Activated T-helper 1 cell treated with anti-CD3 and anti-CD28 coated beads, Interleukin-12 subunit alpha, Interleukin-12 subunit beta, Interleukin-2, Interleukin-4 antibody, amounts not matched to agents 30 ng/mL and 10 ng/mL and 1 ng/mL, durations not matched to agents 14 hours and 24 hours and 36 hours (primary cell): ENCODE measurements at regions not wholly inside any gene's neighbourhood (a gene's known extent, or its start where the extent isn't known, plus 50 kb on each side); places are given as distances from the start of the nearest gene placed in this dataset.
A peak's percentile ranks its signal among the peaks of the same experiment; 100 is the strongest.

Source experiments
- DNase-seq: peaks from one replicate; pipeline ENCODE4 v3.0.0; 2021; ENCODE audit warnings: low spot score
- H3K27ac Mint-ChIP-seq: one replicate; pipeline ENCODE4 v1.8.0; 2021; ENCODE audit warnings: mild to moderate bottlenecking, mixed read lengths
- H3K27me3 Mint-ChIP-seq: one replicate; pipeline ENCODE4 v1.8.0; 2022; ENCODE audit warnings: mild to moderate bottlenecking, moderate library complexity, mixed read lengths; ENCODE audit not compliant: insufficient read depth
- H3K36me3 Mint-ChIP-seq: one replicate; pipeline ENCODE4 v1.8.0; 2021; ENCODE audit warnings: low read depth, mixed read lengths
- H3K4me1 Mint-ChIP-seq: one replicate; pipeline ENCODE4 v1.8.0; 2021; ENCODE audit warnings: low read depth, mixed read lengths
- H3K4me3 Mint-ChIP-seq: one replicate; pipeline ENCODE4 v1.8.0; 2021; ENCODE audit warnings: mild to moderate bottlenecking, moderate library complexity, mixed read lengths
- H3K9me3 Mint-ChIP-seq: one replicate; pipeline ENCODE4 v1.8.0; 2021; ENCODE audit warnings: mixed read lengths
- intact Hi-C: fragments of 100-400 bp; cut with micrococcal nuclease; formaldehyde crosslinking; loops from one replicate; pipeline ENCODE4 v1.15.1; 2024

GRCh38 chr1:162951553-162952315 lies 90.8 kb upstream of the CCDC190 start:
- intact Hi-C loops = loop anchor here (5.0 kb wide), 1 partner anchor 114 kb away; no protein-coding TSS in a partner anchor
- no peaks in the 10 kb centered on the region for H3K9me3 Mint-ChIP-seq
- peaks cover 6% of the 10 kb centered on the region for H3K4me1 Mint-ChIP-seq
- H3K4me3 Mint-ChIP-seq = no peak overlapping the region
- H3K36me3 Mint-ChIP-seq = no peaks in the 10 kb centered on the region
- peaks cover 6% of the 10 kb centered on the region for H3K27me3 Mint-ChIP-seq
- no peak for DNase-seq
- H3K27ac Mint-ChIP-seq = peak overlapping the region; percentile 52

- Mint-ChIP-seq H3K27me3 (peaks cover 6% of the 10 kb centered on the region), H3K9me3 (no peaks in the 10 kb centered on the region), H3K4me3 (no peak overlapping the region), H3K36me3 (no peaks in the 10 kb centered on the region), H3K4me1 (peaks cover 6% of the 10 kb centered on the region), H3K27ac (no peak overlapping the region)
- intact Hi-C loops = loop anchor here (5.0 kb wide), 1 partner anchor 113 kb away; no protein-coding TSS in a partner anchor
- DNase-seq = no peak
These were observed 89.2 kb upstream of the CCDC190 start for GRCh38 chr1:162950187-162950586.

GRCh38 chr1:162946701-162947100 lies 85.7 kb upstream of the CCDC190 start:
- H3K9me3 Mint-ChIP-seq = no peaks in the 10 kb centered on the region
- intact Hi-C loops = no loop called here
- H3K4me1 Mint-ChIP-seq = peaks cover 3% of the 10 kb centered on the region
- H3K27ac Mint-ChIP-seq = no peak overlapping the region
- H3K4me3 Mint-ChIP-seq = no peak overlapping the region
- DNase-seq = no peak
- H3K27me3 Mint-ChIP-seq = peaks cover 14% of the 10 kb centered on the region
- H3K36me3 Mint-ChIP-seq = no peaks in the 10 kb centered on the region

- Mint-ChIP-seq H3K4me3 (no peak overlapping the region), H3K4me1 (peaks cover 3% of the 10 kb centered on the region), H3K27ac (no peak overlapping the region), H3K36me3 (no peaks in the 10 kb centered on the region), H3K27me3 (peaks cover 14% of the 10 kb centered on the region), H3K9me3 (no peaks in the 10 kb centered on the region)
- intact Hi-C loops = no loop called here
- DNase-seq = no peak
These were observed 84.1 kb upstream of the CCDC190 start for GRCh38 chr1:162944974-162945674.

GRCh38 chr1:162943622-162944021 lies 82.6 kb upstream of the CCDC190 start:
- H3K27ac Mint-ChIP-seq = no peak overlapping the region
- H3K36me3 Mint-ChIP-seq = no peaks in the 10 kb centered on the region
- DNase-seq = no peak
- intact Hi-C loops = no loop called here
- peaks cover 3% of the 10 kb centered on the region for H3K4me1 Mint-ChIP-seq
- H3K27me3 Mint-ChIP-seq = peaks cover 11% of the 10 kb centered on the region
- H3K9me3 Mint-ChIP-seq = no peaks in the 10 kb centered on the region
- no peak overlapping the region for H3K4me3 Mint-ChIP-seq

GRCh38 chr1:162942916-162943559 lies 82.1 kb upstream of the CCDC190 start:
- H3K36me3 Mint-ChIP-seq = no peaks in the 10 kb centered on the region
- H3K9me3 Mint-ChIP-seq = no peaks in the 10 kb centered on the region
- DNase-seq = no peak
- H3K27me3 Mint-ChIP-seq = peaks cover 11% of the 10 kb centered on the region
- H3K4me1 Mint-ChIP-seq = peaks cover 3% of the 10 kb centered on the region
- no peak overlapping the region for H3K27ac Mint-ChIP-seq
- no peak overlapping the region for H3K4me3 Mint-ChIP-seq
- intact Hi-C loops = no loop called here

GRCh38 chr1:162941024-162941423 lies 80.0 kb upstream of the CCDC190 start:
- Mint-ChIP-seq H3K9me3 (no peaks in the 10 kb centered on the region), H3K36me3 (no peaks in the 10 kb centered on the region), H3K4me3 (no peak overlapping the region), H3K4me1 (peaks cover 3% of the 10 kb centered on the region), H3K27me3 (peaks cover 9% of the 10 kb centered on the region), H3K27ac (no peak overlapping the region)
- no peak for DNase-seq
- intact Hi-C loops = no loop called here

- Mint-ChIP-seq H3K36me3 (no peaks in the 10 kb centered on the region), H3K9me3 (no peaks in the 10 kb centered on the region), H3K4me3 (no peak overlapping the region), H3K27me3 (peaks cover 16% of the 10 kb centered on the region), H3K4me1 (peaks cover 3% of the 10 kb centered on the region), H3K27ac (no peak overlapping the region)
- intact Hi-C loops = no loop called here
- DNase-seq = no peak
These were observed 78.1 kb upstream of the CCDC190 start for GRCh38 chr1:162939035-162939434.

- H3K27me3 Mint-ChIP-seq = peaks cover 18% of the 10 kb centered on the region
- H3K36me3 Mint-ChIP-seq = no peaks in the 10 kb centered on the region
- H3K27ac Mint-ChIP-seq = no peak overlapping the region
- DNase-seq = no peak
- no peaks in the 10 kb centered on the region for H3K9me3 Mint-ChIP-seq
- intact Hi-C loops = no loop called here
- no peak overlapping the region for H3K4me3 Mint-ChIP-seq
- peaks cover under 1% of the 10 kb centered on the region for H3K4me1 Mint-ChIP-seq
These were observed 76.9 kb upstream of the CCDC190 start for GRCh38 chr1:162937716-162938395.

GRCh38 chr1:162930976-162931560 lies 70.1 kb upstream of the CCDC190 start:
- intact Hi-C loops = no loop called here
- H3K27me3 Mint-ChIP-seq = peaks cover 15% of the 10 kb centered on the region
- no peak overlapping the region for H3K4me3 Mint-ChIP-seq
- no peak for DNase-seq
- no peaks in the 10 kb centered on the region for H3K36me3 Mint-ChIP-seq
- no peaks in the 10 kb centered on the region for H3K9me3 Mint-ChIP-seq
- no peak overlapping the region for H3K27ac Mint-ChIP-seq
- H3K4me1 Mint-ChIP-seq = no peaks in the 10 kb centered on the region

GRCh38 chr1:162930532-162930931 lies 69.6 kb upstream of the CCDC190 start:
- H3K9me3 Mint-ChIP-seq = no peaks in the 10 kb centered on the region
- peaks cover 14% of the 10 kb centered on the region for H3K27me3 Mint-ChIP-seq
- intact Hi-C loops = no loop called here
- no peaks in the 10 kb centered on the region for H3K36me3 Mint-ChIP-seq
- no peak overlapping the region for H3K4me3 Mint-ChIP-seq
- no peak overlapping the region for H3K27ac Mint-ChIP-seq
- no peaks in the 10 kb centered on the region for H3K4me1 Mint-ChIP-seq
- DNase-seq = no peak

- no peaks in the 10 kb centered on the region for H3K9me3 Mint-ChIP-seq
- intact Hi-C loops = no loop called here
- no peak for DNase-seq
- H3K27me3 Mint-ChIP-seq = peaks cover 8% of the 10 kb centered on the region
- no peaks in the 10 kb centered on the region for H3K4me1 Mint-ChIP-seq
- no peak overlapping the region for H3K27ac Mint-ChIP-seq
- no peaks in the 10 kb centered on the region for H3K36me3 Mint-ChIP-seq
- no peak overlapping the region for H3K4me3 Mint-ChIP-seq
These were observed 68.2 kb upstream of the CCDC190 start for GRCh38 chr1:162929177-162929576.
